ENCODE measurements at regions not wholly inside any gene's neighbourhood (a gene's known extent, or its start where the extent isn't known, plus 50 kb on each side); places are given as distances from the start of the nearest gene placed in this dataset.

- Histone ChIP-seq H3K4me3 (replicated peaks in 1 of 3; ENCODE audit: insufficient read depth in 1 of 3, low read depth in 1 of 3, low read length in 3 of 3) (no peak overlapping the region), H3K27ac (ENCODE audit: insufficient read depth, low read depth, low read length) (no peak overlapping the region), H2AFZ (ENCODE audit: low read depth, low read length) (no peak overlapping the region), H3K79me2 (ENCODE audit: control insufficient read depth, insufficient read depth, low read length) (no peaks in the 10 kb centered on the region), H4K20me1 (replicated peaks; ENCODE audit: control insufficient read depth, extremely low read depth, insufficient read depth, low read length) (no peaks in the 10 kb centered on the region), H3K9me3 (replicated peaks; ENCODE audit: control insufficient read depth, insufficient read depth, low read length) (no peaks in the 10 kb centered on the region), H3K9me1 (replicated peaks; ENCODE audit: control insufficient read depth, extremely low read depth, insufficient read depth, low read length) (no peaks in the 10 kb centered on the region), H3K4me2 (ENCODE audit: insufficient read depth, low read length) (no peak overlapping the region), H3K9ac (replicated peaks; ENCODE audit: extremely low read depth, insufficient read depth, low read length) (no peak overlapping the region), H3K4me1 (ENCODE audit: control insufficient read depth, extremely low read depth, insufficient read depth, low read length) (no peaks in the 10 kb centered on the region), H3K27me3 (ENCODE audit: control insufficient read depth in 2 of 2, insufficient read depth in 2 of 2, low read length in 2 of 2) (no peaks in the 10 kb centered on the region), H3K36me3 (ENCODE audit: control insufficient read depth in 2 of 2, extremely low read depth in 1 of 2, insufficient read depth in 2 of 2, low read length in 2 of 2) (no peaks in the 10 kb centered on the region)
- TF ChIP-seq GATA2 (IDR thresholded peaks at IDR 0.05; ENCODE audit: insufficient read depth, insufficient read length, low read depth, low read length): no peak
- TF ChIP-seq MAX (IDR thresholded peaks at IDR 0.05; ENCODE audit: insufficient read depth, insufficient read length): no peak
- no peak for TF ChIP-seq FOS (IDR thresholded peaks at IDR 0.05; ENCODE audit: borderline replicate concordance, insufficient read depth, low read length)
- no peak for TF ChIP-seq POLR2A (IDR thresholded peaks at IDR 0.05; ENCODE audit: low read depth, low read length)
- ChIA-PET POLR2A (no interaction called here), CTCF (interaction anchor here (1.3 kb wide), 1 partner anchor 17 kb away, joined by 3 read pairs; no protein-coding TSS in a partner anchor)
- FAIRE-seq (no peak), DNase-seq (ENCODE audit: low read depth, low spot score) (no peak)
- no TSS peak for BruUV-seq (replicated peaks)
- dilution Hi-C loops (cut with MboI; ENCODE audit: extremely low pct_ligation_motif_present, low sequenced_read_pairs): no loop called here
- intact Hi-C loops (cut with micrococcal nuclease): no loop called here
Measured at GRCh38 chr4:18698119-18698883, 676.7 kb upstream of the LCORL start.

DNA sequence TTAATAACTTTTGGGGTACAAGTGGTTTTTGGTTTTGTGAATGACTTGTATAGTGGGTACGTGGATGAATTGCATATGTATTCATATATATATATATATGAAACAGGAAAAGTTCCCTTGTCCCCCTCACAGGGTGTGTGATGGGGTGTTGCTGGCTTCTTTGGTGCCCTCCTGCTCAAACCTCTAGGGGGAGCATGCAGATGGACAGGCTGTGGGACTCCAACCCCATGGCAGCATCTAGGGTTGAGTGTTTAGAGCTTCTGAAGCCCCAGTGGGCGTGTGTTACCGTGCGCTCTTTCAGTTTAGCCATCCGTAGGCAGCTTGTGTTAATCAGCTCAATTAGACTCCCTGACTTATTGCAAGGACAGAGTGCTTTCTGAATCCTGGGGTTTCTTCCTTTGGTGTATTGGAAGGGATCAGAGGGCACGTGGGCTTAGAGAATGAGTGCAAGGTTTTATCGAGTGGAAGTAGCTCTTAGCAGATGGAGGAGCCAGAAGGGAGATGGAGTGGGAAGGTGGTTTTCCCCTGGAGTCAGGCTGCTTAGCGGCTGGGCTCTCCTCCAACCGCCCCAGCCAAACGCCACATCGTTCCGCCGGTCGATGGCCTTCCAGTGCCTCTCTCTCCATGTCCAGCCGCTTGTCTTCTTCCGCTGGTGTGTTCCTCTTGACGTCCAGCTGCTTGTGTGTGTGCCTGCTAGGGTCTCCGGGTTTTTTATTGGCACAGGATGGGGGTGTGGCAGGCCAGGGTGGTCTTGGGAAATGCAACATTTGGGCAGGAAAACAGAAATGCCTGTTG is 674.4 kb upstream of the LCORL start:
- TF ChIP-seq POLR2AphosphoS5 (IDR thresholded peaks at IDR 0.05; ENCODE audit: insufficient read depth, low read depth, low read length) (no peak), GATA2 (IDR thresholded peaks at IDR 0.05; ENCODE audit: insufficient read depth, insufficient read length, low read depth, low read length) (no peak), JUN (IDR thresholded peaks at IDR 0.05; ENCODE audit: borderline replicate concordance, insufficient read depth, insufficient read length, low read depth) (no peak), POLR2A (IDR thresholded peaks at IDR 0.05; ENCODE audit: low read depth, low read length) (no peak), FOS (IDR thresholded peaks at IDR 0.05; ENCODE audit: borderline replicate concordance, insufficient read depth, low read length) (no peak), MYC (IDR thresholded peaks at IDR 0.05; ENCODE audit: low read depth, low read length) (no peak), EZH2 (IDR thresholded peaks at IDR 0.05; ENCODE audit: borderline replicate concordance, low read depth, low read length, severe bottlenecking) (no peak), MAX (IDR thresholded peaks at IDR 0.05; ENCODE audit: insufficient read depth, insufficient read length) (no peak)
- TF ChIP-seq, protein P1, sequence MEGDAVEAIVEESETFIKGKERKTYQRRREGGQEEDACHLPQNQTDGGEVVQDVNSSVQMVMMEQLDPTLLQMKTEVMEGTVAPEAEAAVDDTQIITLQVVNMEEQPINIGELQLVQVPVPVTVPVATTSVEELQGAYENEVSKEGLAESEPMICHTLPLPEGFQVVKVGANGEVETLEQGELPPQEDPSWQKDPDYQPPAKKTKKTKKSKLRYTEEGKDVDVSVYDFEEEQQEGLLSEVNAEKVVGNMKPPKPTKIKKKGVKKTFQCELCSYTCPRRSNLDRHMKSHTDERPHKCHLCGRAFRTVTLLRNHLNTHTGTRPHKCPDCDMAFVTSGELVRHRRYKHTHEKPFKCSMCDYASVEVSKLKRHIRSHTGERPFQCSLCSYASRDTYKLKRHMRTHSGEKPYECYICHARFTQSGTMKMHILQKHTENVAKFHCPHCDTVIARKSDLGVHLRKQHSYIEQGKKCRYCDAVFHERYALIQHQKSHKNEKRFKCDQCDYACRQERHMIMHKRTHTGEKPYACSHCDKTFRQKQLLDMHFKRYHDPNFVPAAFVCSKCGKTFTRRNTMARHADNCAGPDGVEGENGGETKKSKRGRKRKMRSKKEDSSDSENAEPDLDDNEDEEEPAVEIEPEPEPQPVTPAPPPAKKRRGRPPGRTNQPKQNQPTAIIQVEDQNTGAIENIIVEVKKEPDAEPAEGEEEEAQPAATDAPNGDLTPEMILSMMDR (IDR thresholded peaks at IDR 0.05; ENCODE audit: extremely low read depth in 1 of 2, insufficient read depth in 1 of 2, low read depth in 1 of 2, low read length in 2 of 2): no peak
- intact Hi-C loops (cut with micrococcal nuclease): no loop called here

More for the DNA sequence above, 674.4 kb upstream of the LCORL start:
- no TSS peak for BruUV-seq (replicated peaks)
- ChIA-PET POLR2A (no interaction called here), CTCF (no interaction called here)
- H3K9me3 ChIP-seq (replicated peaks; ENCODE audit: control insufficient read depth, insufficient read depth, low read length): no peaks in the 10 kb centered on the region
- no peak for FAIRE-seq
- no peaks in the 10 kb centered on the region for H3K9me1 ChIP-seq (replicated peaks; ENCODE audit: control insufficient read depth, extremely low read depth, insufficient read depth, low read length)
- no peak overlapping the region for H3K27ac ChIP-seq (ENCODE audit: insufficient read depth, low read depth, low read length)
- dilution Hi-C loops (cut with MboI; ENCODE audit: extremely low pct_ligation_motif_present, low sequenced_read_pairs): no loop called here
- H2AFZ ChIP-seq (ENCODE audit: low read depth, low read length): no peak overlapping the region
- H3K4me3 ChIP-seq (replicated peaks in 1 of 3; ENCODE audit: insufficient read depth in 1 of 3, low read depth in 1 of 3, low read length in 3 of 3): no peak overlapping the region
- H3K9ac ChIP-seq (replicated peaks; ENCODE audit: extremely low read depth, insufficient read depth, low read length): no peak overlapping the region
- DNase-seq (ENCODE audit: low read depth, low spot score): no peak
- H3K36me3 ChIP-seq (ENCODE audit: control insufficient read depth in 2 of 2, extremely low read depth in 1 of 2, insufficient read depth in 2 of 2, low read length in 2 of 2): no peaks in the 10 kb centered on the region
- H4K20me1 ChIP-seq (replicated peaks; ENCODE audit: control insufficient read depth, extremely low read depth, insufficient read depth, low read length): no peaks in the 10 kb centered on the region
- H3K4me1 ChIP-seq (ENCODE audit: control insufficient read depth, extremely low read depth, insufficient read depth, low read length): no peaks in the 10 kb centered on the region
- H3K4me2 ChIP-seq (ENCODE audit: insufficient read depth, low read length): no peak overlapping the region
- H3K27me3 ChIP-seq (ENCODE audit: control insufficient read depth in 2 of 2, insufficient read depth in 2 of 2, low read length in 2 of 2): no peaks in the 10 kb centered on the region
- H3K79me2 ChIP-seq (ENCODE audit: control insufficient read depth, insufficient read depth, low read length): no peaks in the 10 kb centered on the region

Measured in endothelial cell of umbilical vein (primary cell).